ENCODE measurements at regions not wholly inside any gene's neighbourhood (a gene's known extent, or its start where the extent isn't known, plus 50 kb on each side); places are given as distances from the start of the nearest gene placed in this dataset.
"Not testable (repeated sequence)": the region's sequence is repeated elsewhere in the genome, so short reads cannot be mapped to it uniquely, and the experiment has no call there.

DNA sequence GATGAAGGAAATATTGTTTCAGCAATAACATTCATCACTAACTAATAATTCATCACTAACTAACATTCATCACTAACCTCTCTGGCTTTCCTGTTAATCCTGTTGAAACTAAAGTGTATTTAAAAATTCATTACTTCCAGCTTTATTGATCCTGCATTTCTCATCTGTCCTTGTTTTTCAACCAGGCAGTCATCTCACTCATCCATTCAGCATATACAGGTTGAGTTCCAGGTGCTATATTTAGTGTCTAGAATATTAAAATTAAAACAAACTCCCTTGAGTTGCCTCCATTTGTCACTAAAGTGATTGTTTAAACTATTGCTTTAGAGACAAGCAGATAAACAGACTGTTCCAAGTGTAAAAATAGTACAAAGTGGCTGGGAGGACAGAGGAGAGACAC, 58.1 kb downstream of the ATXN7L3B start:
- DNase-seq (ENCODE audit: low read depth, low spot score), result no peak

DNA sequence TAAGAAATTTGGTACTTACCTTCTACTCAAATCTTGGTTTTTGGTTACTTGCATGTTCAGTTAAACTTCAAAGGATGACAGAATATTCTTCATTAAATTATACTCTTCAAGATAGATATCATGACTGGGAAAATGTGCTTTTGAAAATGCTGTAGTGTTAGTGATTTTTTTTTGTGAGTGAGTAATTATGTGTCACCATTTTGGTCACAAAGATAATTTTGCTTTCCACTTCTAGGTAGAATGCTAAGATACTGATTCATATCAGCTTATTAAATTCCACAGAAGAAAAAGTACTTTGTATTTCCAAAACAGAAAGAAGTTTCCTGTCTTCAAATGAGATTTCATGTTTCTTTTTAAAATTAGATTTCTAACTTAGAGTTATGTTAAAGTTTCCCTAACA, 61.2 kb downstream of the ATXN7L3B start:
- no peak for DNase-seq (ENCODE audit: low read depth, low spot score)

GRCh38 chr12:74599932-74600331, 62.3 kb downstream of the ATXN7L3B start:
- DNase-seq (ENCODE audit: low read depth, low spot score), result no peak

GRCh38 chr12:74600817-74601216, 63.2 kb downstream of the ATXN7L3B start:
- DNase-seq (ENCODE audit: low read depth, low spot score), result not testable (repeated sequence)

DNA sequence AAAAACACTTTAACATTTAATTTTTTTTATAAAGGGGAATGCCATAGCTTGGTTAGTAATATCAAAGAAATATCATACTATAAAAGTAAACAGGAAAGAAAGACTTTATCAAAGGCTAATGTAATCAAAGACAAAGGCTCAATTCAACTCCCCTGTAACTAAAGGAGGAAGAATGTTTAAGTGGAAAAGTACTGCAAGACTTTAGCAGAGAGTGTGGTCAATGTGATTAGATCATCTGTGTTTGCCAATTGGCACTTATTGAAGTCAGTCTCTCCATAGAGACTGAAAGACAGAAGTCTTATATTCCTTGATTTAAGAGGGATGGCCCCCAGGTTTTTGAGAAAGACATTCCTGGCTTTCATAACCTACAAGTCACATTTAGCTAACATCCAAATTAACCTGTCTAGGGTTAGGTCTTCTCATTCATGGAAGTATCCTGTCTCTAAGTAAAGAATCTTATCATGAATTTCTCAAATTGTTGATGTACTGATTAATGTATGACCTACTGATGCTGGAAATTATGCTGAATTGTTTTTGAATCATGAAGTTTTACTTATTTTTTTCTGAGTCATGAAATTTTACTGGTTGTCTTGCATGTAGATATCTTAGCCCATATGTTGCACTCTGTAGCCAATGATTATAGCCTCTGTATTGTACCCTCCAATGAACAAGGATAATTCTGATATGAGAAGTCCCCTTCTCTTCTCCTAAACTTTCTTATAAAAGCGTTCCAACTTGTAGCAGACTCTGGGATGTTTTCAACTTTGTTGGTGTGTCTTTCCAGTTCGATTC, 65.4 kb downstream of the ATXN7L3B start:
- DNase-seq (ENCODE audit: low read depth, low spot score), result no peak

DNA sequence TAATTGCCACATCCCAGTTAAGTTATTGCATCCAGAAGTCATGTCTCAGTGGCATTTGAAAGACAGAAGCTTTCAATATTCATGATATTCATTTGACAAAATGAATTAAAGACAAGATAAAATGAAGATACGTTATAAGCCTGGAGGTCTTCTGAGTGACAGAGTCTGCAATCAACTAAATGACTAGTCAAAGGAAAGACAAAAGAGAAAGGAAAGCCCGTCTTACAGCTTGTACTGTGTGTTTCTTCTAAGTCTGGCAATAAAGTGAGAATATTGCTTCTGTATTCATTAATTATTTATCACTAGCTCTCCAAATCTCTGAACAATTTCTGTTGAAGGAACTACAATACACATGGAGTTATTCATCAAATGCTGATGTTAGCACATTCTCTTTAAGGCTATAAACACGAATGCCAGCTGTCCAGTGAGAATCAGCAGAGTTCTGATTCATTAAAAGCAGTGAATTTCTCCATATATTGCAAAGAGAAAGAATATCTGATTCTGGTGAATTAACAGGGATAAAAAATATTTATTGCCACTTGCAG, 70.7 kb downstream of the ATXN7L3B start:
- DNase-seq (ENCODE audit: low read depth, low spot score), result no peak

- no peak for DNase-seq (ENCODE audit: low read depth, low spot score)
These were observed 73.1 kb downstream of the ATXN7L3B start for GRCh38 chr12:74610711-74611110.

GRCh38 chr12:74614426-74614825, 76.8 kb downstream of the ATXN7L3B start:
- no peak for DNase-seq (ENCODE audit: low read depth, low spot score)

- DNase-seq (ENCODE audit: low read depth, low spot score), result no peak
These were observed 81.4 kb downstream of the ATXN7L3B start for GRCh38 chr12:74619084-74619483.

DNA sequence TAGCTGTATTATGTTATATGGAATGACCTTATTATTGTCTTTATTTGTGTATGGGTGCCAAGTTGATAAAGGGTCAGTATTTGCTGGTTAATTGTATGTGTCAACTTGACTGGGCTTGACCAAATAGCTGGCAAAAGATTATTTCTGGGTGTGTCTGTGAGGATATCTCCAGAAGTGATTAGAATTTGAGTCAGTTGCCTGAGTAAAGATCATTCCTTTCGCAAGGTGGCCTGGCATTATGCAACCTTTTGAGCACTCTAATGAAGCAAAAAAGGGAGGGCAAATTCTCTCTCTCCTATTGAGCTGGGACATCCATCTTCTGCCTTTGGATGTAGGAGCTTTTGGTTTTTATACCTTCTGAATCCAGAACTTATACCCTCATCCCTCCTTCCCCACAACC, 82.2 kb downstream of the ATXN7L3B start:
- no peak for DNase-seq (ENCODE audit: low read depth, low spot score)

- no peak for DNase-seq (ENCODE audit: low read depth, low spot score)
These were observed 83.3 kb downstream of the ATXN7L3B start for GRCh38 chr12:74620921-74621320.

- no peak for DNase-seq (ENCODE audit: low read depth, low spot score)
These were observed 86.6 kb downstream of the ATXN7L3B start for GRCh38 chr12:74624201-74624600.

DNA sequence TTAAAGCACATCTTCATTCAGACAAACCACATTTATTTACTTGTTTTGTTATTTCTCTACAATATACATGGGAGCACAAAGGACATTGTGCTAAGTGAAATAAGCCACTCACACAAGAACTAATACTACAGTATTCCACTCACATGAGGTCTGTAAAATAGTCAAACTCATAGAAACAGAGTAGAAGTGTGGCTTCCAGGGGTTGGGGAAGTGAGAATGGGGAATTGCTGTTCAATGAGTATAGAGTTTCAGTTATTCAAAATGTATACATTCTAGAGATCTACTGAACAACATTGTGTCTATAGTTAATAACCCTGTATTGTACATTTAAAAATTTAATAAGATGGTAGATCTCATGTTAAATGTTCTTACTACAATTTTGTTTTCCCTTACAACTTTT, 88.8 kb downstream of the ATXN7L3B start:
- no peak for DNase-seq (ENCODE audit: low read depth, low spot score)

DNA sequence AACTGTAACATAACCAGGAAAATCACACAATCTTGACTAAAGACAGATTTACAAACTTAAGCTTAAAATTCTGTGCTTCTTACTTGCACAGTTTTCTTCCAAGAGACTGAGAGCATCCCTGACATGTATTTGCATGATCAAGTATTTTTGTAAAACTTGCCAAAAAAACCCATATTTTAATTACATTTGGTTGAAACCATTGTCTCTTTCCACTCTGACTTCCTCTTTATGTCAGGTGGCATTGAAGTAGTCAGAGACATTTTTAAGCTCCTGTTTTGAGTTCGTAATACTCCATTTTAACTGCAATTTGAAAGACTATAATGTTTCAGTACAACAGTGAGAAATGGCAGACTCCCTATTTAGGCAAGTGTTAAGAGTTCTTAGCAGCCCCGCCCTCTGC, 103.6 kb downstream of the ATXN7L3B start:
- no peak for DNase-seq (ENCODE audit: low read depth, low spot score)

DNA sequence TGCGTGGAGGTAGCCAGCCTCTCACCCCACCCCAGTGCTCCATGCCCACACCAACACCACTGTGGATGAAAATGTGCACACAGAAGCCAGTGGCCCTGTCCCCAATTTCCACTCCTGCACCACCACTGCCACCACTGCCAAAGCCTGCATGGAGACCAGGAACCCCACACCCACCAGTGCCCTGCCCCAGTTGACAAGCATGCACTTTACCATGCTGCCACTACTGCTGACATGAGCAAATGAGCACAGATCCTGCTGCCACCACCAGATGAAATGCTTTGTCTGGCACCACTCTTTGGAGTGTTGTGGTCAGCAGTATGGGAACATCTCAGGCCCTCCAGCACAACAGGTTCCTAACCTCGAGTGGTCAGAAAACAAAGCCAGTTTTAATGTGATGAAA, 104.1 kb downstream of the ATXN7L3B start:
- DNase-seq (ENCODE audit: low read depth, low spot score), result no peak

DNA sequence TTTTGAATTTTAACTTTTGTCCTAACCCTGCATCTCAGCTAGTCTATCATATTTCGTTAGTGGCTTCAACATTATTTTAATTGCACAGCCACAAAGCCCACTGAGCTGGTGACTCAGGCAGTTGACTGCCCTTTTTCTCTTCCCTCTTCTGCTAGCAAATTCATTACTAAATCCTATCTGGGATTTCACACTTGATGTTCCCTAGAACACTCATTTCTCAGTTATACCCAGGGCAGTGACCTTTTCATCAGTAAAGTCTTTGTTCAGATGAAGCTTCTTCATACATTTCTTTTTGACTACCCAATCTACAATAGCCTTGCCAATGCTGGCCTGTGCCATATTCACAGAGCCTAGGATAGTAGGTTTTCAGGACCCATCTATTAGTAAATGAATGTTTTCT, 107.0 kb downstream of the ATXN7L3B start:
- DNase-seq (ENCODE audit: low read depth, low spot score), result no peak

- no peak for DNase-seq (ENCODE audit: low read depth, low spot score)
These were observed 109.2 kb downstream of the ATXN7L3B start for GRCh38 chr12:74646831-74647230.

GRCh38 chr12:74647256-74647655, 109.6 kb downstream of the ATXN7L3B start:
- DNase-seq (ENCODE audit: low read depth, low spot score), result no peak

GRCh38 chr12:74656251-74656650, 118.6 kb downstream of the ATXN7L3B start:
- no peak for DNase-seq (ENCODE audit: low read depth, low spot score)

- DNase-seq (ENCODE audit: low read depth, low spot score), result no peak
These were observed 122.8 kb downstream of the ATXN7L3B start for GRCh38 chr12:74660442-74660841.

DNA sequence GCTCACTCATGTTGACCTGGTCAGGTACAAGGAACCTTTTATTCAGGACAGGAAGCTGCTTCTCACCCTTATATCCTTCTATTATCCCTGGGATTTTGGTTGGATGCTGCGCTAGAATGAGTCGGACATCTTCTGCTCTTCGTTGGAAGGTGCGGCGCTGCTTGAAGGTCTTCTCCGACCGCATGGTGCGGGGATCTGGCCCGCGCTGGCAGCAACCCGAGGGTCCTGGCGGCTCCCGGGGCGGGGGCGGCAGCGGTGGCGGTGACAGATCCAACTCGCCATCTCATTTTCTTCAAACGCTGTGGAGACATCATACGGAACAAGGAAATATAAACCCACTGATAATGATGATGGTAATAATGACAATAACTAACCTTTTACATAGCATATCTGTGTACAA, 126.3 kb downstream of the ATXN7L3B start:
- no peak for DNase-seq (ENCODE audit: low read depth, low spot score)

- DNase-seq (ENCODE audit: low read depth, low spot score), result no peak
These were observed 128.1 kb downstream of the ATXN7L3B start for GRCh38 chr12:74665690-74666089.

DNA sequence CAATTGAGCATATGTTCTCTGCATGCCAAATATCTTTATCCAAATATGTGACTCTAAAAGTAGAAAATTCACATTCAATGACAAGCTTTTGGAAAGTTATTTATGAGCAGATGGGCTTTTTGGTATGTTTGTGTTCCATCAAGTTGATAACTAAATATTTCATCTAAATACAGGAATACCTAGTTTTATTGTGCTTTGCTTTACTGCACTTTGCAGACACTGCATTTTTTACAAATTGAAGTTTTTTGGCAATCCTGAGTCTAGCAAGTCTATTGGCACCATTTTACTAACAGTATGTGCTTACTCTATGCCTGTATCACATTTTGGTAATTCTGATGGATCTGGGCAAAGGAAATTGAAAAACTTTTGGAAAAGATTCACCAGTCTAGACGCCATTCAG, 133.8 kb downstream of the ATXN7L3B start:
- DNase-seq (ENCODE audit: low read depth, low spot score), result no peak

DNA sequence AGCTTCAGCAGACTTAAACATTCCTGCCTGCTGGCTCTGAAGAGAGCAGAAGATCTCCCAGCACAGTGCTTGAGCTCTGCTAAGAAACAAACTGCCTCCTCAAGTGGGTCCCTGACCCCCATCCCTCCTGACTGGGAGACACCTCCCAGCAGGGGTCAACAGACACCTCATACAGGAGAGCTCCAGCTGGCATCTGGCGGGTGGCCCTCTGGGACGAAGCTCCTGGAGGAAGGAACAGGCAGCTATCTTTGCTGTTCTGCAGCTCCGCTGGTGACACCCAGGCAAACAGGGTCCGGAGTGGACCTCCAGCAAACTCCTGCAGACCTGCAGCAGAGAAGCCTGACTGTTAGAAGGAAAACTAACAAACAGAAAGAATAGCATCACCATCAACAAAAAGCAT, 139.3 kb downstream of the ATXN7L3B start:
- DNase-seq (ENCODE audit: low read depth, low spot score), result not testable (repeated sequence)

Data from brain pericyte (primary cell).